HG03039 (cell line): ENCODE measurements at regions not wholly inside any gene's neighbourhood (a gene's known extent, or its start where the extent isn't known, plus 50 kb on each side); places are given as distances from the start of the nearest gene placed in this dataset.

Experiments used
- ATAC-seq: cut with Tn5 transposase; IDR thresholded peaks from one replicate; pipeline ENCODE4 v1.9.1; 2021; ENCODE audit warnings: mild to moderate bottlenecking, moderate library complexity; ENCODE audit not compliant: unreplicated experiment

GRCh38 chr9:87084407-87084806, 137.1 kb upstream of the GAS1 start:
- no peak for ATAC-seq

GRCh38 chr9:87085073-87085472, 137.8 kb upstream of the GAS1 start:
- no peak for ATAC-seq

GRCh38 chr9:87085521-87085920, 138.2 kb upstream of the GAS1 start:
- no peak for ATAC-seq

- ATAC-seq: no peak
Measured at GRCh38 chr9:87086221-87086818, 139.0 kb upstream of the GAS1 start.

- ATAC-seq: no peak
Measured at GRCh38 chr9:87087197-87087596, 139.9 kb upstream of the GAS1 start.

GRCh38 chr9:87088192-87088591, 140.9 kb upstream of the GAS1 start:
- ATAC-seq: no peak

GRCh38 chr9:87088621-87089365, 141.5 kb upstream of the GAS1 start:
- no peak for ATAC-seq

GRCh38 chr9:87089506-87089905, 142.2 kb upstream of the GAS1 start:
- ATAC-seq: no peak

- ATAC-seq: no peak
Measured at GRCh38 chr9:87089929-87090328, 142.6 kb upstream of the GAS1 start.

GRCh38 chr9:87093777-87094176, 146.5 kb upstream of the GAS1 start:
- ATAC-seq: no peak

- no peak for ATAC-seq
Measured at GRCh38 chr9:87095951-87096350, 148.6 kb upstream of the GAS1 start.

- ATAC-seq: no peak
Measured at GRCh38 chr9:87096506-87096905, 149.2 kb upstream of the GAS1 start.

GRCh38 chr9:87097238-87097637, 149.9 kb upstream of the GAS1 start:
- no peak for ATAC-seq

GRCh38 chr9:87099407-87099806, 152.1 kb upstream of the GAS1 start:
- no peak for ATAC-seq

- no peak for ATAC-seq
Measured at GRCh38 chr9:87100001-87100400, 152.7 kb upstream of the GAS1 start.

- no peak for ATAC-seq
Measured at GRCh38 chr9:87102126-87102525, 154.8 kb upstream of the GAS1 start.

- ATAC-seq: no peak
Measured at GRCh38 chr9:87107072-87107471, 159.8 kb upstream of the GAS1 start.

GRCh38 chr9:87108661-87109060, 161.4 kb upstream of the GAS1 start:
- no peak for ATAC-seq

- no peak for ATAC-seq
Measured at GRCh38 chr9:87109231-87109631, 161.9 kb upstream of the GAS1 start.

- no peak for ATAC-seq
Measured at GRCh38 chr9:87109851-87110250, 162.5 kb upstream of the GAS1 start.

- no peak for ATAC-seq
Measured at GRCh38 chr9:87111010-87111409, 163.7 kb upstream of the GAS1 start.

- no peak for ATAC-seq
Measured at GRCh38 chr9:87112656-87113055, 165.3 kb upstream of the GAS1 start.

- ATAC-seq: no peak
Measured at GRCh38 chr9:87113874-87114273, 166.6 kb upstream of the GAS1 start.
